ENCODE measurements at regions not wholly inside any gene's neighbourhood (a gene's known extent, or its start where the extent isn't known, plus 50 kb on each side); places are given as distances from the start of the nearest gene placed in this dataset.

GRCh38 chr20:19807946-19808330 is 49.9 kb downstream of the RIN2 start:
- no peak for TF ChIP-seq CTCF (IDR thresholded peaks at IDR 0.05; ENCODE audit: borderline replicate concordance, extremely low read depth, low read length, poor library complexity, severe bottlenecking)
- TF ChIP-seq EZH2 (IDR thresholded peaks at IDR 0.05; ENCODE audit: borderline replicate concordance, low read depth, low read length, severe bottlenecking), result no peak

Data from DND-41 (cell line).